GM20000 (cell line): ENCODE measurements at regions not wholly inside any gene's neighbourhood (a gene's known extent, or its start where the extent isn't known, plus 50 kb on each side); places are given as distances from the start of the nearest gene placed in this dataset.

ENCODE experiments used
- DNase-seq: peaks from one replicate; pipeline ENCODE4 v3.0.0; 2012; ENCODE audit warnings: low spot score
- TF ChIP-seq, protein P1 (sequence below): IDR thresholded peaks from 2 replicates; pipeline ENCODE4 v1.5.1; 2012; ENCODE audit warnings: mild to moderate bottlenecking, control low read depth; ENCODE audit errors: extremely low read depth, missing control alignments

- TF ChIP-seq, protein P1, sequence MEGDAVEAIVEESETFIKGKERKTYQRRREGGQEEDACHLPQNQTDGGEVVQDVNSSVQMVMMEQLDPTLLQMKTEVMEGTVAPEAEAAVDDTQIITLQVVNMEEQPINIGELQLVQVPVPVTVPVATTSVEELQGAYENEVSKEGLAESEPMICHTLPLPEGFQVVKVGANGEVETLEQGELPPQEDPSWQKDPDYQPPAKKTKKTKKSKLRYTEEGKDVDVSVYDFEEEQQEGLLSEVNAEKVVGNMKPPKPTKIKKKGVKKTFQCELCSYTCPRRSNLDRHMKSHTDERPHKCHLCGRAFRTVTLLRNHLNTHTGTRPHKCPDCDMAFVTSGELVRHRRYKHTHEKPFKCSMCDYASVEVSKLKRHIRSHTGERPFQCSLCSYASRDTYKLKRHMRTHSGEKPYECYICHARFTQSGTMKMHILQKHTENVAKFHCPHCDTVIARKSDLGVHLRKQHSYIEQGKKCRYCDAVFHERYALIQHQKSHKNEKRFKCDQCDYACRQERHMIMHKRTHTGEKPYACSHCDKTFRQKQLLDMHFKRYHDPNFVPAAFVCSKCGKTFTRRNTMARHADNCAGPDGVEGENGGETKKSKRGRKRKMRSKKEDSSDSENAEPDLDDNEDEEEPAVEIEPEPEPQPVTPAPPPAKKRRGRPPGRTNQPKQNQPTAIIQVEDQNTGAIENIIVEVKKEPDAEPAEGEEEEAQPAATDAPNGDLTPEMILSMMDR = no peak
- DNase-seq = no peak
Measured at GRCh38 chr4:174037049-174037448, 246.4 kb downstream of the FBXO8 start.

DNA sequence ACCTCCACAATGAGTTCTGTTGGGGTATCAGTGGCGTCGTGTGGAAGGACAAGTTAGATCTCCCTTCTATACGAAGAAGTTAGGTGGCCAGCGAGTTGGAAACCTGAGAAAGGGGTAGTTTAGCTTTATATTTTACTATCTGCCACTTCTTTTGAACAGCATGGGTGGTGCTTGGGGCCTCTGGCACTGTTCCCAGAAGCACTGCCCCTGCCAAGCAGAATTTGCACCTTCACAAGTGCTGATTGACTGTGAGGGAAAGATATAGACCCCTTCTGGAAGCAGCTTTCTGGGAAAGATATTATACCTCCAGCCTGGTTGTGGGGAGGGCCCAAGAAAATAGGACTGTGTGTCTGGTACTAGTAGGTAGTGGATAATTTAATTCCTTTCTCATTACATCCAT lies 246.9 kb downstream of the FBXO8 start:
- TF ChIP-seq, protein P1 = no peak
- no peak for DNase-seq

- DNase-seq = no peak
Measured at GRCh38 chr4:174036111-174036510, 247.4 kb downstream of the FBXO8 start.

GRCh38 chr4:174023641-174024040 lies 259.8 kb downstream of the FBXO8 start:
- DNase-seq = no peak
- TF ChIP-seq, protein P1 = no peak

More at GRCh38 chr4:174036111-174036510, 247.4 kb downstream of the FBXO8 start:
- TF ChIP-seq, protein P1 = no peak

DNA sequence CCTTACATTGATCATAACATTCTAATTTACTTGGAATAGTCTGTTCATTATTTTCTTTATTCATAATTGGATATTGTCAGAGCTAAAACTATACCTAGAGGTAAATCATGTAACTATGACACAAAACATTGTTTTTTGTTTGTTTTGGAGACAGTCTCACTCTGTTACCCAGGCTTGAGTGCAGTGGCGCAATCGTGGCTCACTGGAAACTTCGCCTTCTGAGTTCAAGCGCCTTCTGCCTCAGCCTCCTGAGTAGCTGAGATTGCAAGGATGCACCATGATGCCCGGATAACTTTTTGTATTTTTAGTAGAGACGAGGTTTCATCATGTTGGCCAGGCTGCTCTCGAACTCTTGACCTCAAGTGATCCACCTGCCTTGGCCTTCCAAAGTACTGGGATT lies 265.2 kb downstream of the FBXO8 start:
- TF ChIP-seq, protein P1 = no peak
- no peak for DNase-seq

DNA sequence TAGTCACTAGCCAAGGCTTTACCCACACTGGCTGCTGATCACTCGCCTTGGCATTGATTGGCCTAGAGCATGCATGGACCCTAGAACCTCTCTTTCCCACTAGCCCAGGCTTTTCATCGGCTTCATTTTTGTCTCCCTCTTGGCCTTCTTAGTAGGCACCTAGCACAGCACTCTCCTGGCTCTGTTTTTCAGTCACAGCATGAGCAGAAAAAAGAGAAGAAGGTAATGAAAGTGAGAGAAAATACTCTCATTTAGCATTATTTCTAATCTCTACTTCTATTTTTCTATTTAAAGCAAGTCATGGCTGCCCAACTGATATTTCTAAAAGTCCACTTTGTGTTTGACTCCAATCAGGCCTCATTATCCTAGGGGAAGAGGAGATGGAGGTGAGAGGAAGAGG lies 267.2 kb downstream of the FBXO8 start:
- DNase-seq = no peak
- TF ChIP-seq, protein P1 = no peak

DNA sequence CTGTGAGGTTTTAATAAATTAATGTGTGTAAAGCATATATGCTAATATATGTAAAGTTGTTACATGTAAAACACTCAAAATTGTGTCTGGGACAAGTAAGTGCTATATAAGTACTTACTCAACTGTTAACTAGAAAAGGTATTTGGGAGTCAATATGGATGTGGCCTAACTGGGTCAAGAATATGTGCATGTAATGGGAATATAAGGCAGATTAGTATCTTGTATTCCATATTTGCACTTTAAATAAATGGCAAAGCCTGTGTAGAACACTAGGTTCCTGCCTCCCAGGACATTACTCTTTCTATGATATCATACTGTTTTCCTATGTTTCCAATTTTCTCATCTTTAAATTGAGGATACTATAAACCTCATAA lies 270.6 kb downstream of the FBXO8 start:
- DNase-seq = no peak
- TF ChIP-seq, protein P1 = no peak
